ENCODE measurements at regions not wholly inside any gene's neighbourhood (a gene's known extent, or its start where the extent isn't known, plus 50 kb on each side); places are given as distances from the start of the nearest gene placed in this dataset.

DNA sequence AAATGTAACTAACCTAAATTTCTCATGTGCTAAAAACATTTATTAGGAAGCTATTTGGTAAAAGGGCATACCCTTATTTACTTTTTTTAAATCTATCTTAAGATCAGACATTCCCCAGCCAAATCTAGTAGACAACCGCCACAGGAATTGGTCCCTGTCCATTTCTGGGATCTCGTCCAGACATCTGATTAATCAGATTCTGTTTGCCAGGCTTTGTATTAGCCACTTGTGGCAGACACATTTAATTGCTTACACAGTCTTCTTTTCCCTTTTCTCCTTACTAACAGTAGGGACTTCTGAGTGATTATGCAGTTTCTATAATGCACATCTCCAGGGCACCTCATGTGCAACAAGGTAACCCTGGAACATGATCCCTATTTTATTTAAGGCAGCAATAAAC lies 449.0 kb upstream of the RGS18 start:
- TF ChIP-seq BHLHE40 (IDR thresholded peaks at IDR 0.05; ENCODE audit: borderline replicate concordance) (no peak), FOXA1 (IDR thresholded peaks at IDR 0.05) (no peak), FOXM1 (IDR thresholded peaks at IDR 0.05; ENCODE audit: borderline replicate concordance) (no peak), TARDBP (IDR thresholded peaks at IDR 0.05) (no peak), FOXK2 (IDR thresholded peaks at IDR 0.05) (no peak), ARNT (IDR thresholded peaks at IDR 0.05) (no peak)
